HG03558 (cell line): ENCODE measurements at regions not wholly inside any gene's neighbourhood (a gene's known extent, or its start where the extent isn't known, plus 50 kb on each side); places are given as distances from the start of the nearest gene placed in this dataset.
"Not testable (repeated sequence)": the region's sequence is repeated elsewhere in the genome, so short reads cannot be mapped to it uniquely, and the experiment has no call there.

Experiments
- ATAC-seq: cut with Tn5 transposase; IDR thresholded peaks from one replicate; pipeline ENCODE4 v1.9.1; 2021; ENCODE audit warnings: moderate number of reproducible peaks; ENCODE audit not compliant: unreplicated experiment; ENCODE audit errors: extremely low read depth

GRCh38 chr20:26219546-26219945, 522.9 kb upstream of the ZNF337 start:
- ATAC-seq = not testable (repeated sequence)

GRCh38 chr20:26218301-26218700, 521.6 kb upstream of the ZNF337 start:
- ATAC-seq = no peak

- no peak for ATAC-seq
Observed at GRCh38 chr20:26216025-26216424, 519.4 kb upstream of the ZNF337 start.

GRCh38 chr20:26214991-26215390, 518.3 kb upstream of the ZNF337 start:
- ATAC-seq = no peak

DNA sequence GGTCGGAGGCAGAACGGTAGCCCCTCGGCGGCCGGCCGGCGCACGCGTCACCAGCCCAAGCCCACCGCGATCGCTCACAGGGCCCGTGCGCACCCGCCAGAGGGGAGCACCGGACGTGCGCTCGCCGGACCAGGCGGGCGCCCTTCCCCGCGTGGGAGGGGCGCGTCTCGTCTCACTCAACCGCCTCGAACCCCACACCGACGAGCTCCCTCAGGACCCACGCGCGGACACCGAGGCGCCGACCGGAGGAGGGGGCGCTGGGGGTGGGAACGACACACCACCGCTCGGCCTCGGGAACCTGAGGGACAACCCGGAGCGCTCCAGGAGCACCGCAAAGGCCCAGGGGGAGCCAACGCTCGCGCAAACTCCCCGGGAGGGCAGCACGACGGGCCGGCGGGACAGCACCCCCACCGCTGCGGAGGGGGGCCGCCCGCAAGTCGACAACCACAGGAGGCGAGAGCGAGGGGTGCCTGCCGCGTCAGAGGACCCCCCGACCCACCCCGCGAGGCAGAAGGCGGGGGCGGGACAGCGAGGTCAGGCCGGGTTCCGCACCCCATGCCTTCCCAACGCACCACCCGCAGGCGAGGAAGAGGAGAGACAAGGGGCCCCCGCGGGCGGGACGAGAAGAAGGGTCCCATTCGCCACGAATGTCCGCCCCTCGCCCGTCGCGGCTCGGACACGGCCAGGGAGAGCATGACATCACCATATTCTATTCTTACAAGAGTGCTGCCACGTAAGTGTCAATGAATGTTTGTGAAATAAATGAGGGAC, 512.7 kb upstream of the ZNF337 start:
- ATAC-seq = no peak

- no peak for ATAC-seq
Observed at GRCh38 chr20:26208296-26209091, 511.8 kb upstream of the ZNF337 start.

GRCh38 chr20:26207967-26208295, 511.3 kb upstream of the ZNF337 start:
- not testable (repeated sequence) for ATAC-seq

DNA sequence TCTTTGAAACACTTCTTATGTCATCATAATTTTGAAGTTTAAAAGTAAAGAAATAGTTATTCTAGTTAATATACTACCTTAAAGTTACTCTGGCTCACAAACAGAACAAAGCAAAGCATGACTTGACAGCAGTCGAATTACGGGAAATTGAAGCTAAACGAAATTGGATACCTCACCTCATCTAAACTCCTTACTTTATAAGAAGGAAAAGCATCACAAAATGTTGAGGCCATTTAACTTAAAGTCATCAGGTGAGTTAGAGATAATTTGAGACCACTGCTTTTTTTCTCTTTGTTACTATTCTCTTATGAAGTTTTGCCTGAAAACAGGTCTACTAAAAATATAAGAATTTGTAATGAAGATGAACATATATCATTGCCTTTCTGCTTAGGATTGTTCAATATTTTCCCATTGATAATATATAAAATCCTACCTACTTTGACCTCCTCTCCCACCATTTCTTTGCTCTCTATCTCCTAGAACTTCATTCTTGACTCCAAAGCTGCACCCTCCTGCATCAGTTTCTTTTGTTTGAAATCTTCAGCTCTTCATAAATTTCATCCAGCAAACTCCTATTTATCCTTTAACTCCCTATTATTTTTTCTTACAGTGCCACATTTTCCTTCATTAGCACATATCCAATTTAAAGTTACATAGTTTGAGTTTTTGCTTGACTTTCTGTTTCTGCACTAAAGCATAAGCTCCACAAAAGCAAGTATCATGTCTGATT, 510.7 kb upstream of the ZNF337 start:
- ATAC-seq = no peak

DNA sequence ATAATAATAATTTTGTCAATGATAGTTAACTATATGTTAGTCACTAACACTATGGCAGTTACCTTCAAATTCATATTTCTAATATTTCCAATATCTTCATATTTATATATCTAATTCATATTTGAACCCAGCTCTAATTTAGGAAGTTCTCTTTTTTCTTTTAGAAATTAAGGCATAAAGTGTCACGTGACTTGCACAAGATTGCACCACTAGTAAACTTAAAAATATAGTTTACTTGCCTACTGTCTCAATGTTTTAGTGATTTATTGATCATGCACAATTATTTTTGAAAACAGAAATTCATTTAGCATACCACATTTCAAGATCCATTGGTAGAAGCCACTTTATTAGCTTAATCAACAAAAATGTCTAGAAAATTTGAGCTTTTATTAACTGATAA, 508.7 kb upstream of the ZNF337 start:
- no peak for ATAC-seq

DNA sequence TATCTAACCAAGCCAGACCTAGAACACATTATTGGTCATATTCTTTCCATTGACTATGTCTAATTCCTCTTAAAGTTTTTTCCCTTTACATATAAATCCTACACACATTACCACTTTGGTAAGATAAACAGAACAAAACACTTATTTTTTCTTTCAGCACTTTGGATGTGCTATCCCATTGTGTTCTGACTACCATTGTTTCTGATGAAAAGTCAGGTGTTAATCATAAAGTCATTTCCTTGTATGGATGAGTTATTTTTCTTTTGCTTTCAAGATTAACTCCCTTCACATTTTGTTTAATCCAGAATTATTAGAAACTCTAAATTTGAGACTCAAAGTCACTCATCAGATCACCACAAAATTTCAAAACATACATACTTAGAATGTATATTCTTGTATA, 504.4 kb upstream of the ZNF337 start:
- not testable (repeated sequence) for ATAC-seq

GRCh38 chr20:26187329-26187728, 490.7 kb upstream of the ZNF337 start:
- not testable (repeated sequence) for ATAC-seq

DNA sequence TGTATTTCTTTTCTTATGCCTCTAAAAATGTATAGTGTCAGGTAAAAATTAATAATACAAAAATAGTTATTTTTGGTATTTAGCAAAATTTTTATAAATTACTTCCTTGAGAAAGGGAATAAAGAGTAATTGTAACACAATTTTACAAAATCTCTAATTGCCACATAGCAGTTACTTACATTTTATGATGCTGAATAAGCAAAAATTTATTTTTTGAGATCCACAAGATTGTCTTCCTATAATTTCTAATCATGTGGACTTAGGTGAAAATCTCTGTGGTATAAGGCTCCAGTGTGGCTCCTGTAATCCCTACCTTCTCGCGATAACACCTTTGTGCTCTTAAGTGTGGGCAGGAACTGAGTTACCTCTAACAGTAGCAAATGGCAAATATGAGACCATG, 487.1 kb upstream of the ZNF337 start:
- not testable (repeated sequence) for ATAC-seq

- ATAC-seq = not testable (repeated sequence)
Observed at GRCh38 chr20:26181364-26181763, 484.7 kb upstream of the ZNF337 start.

- not testable (repeated sequence) for ATAC-seq
Observed at GRCh38 chr20:26171875-26172274, 475.2 kb upstream of the ZNF337 start.

GRCh38 chr20:26169506-26169905, 472.9 kb upstream of the ZNF337 start:
- no peak for ATAC-seq

DNA sequence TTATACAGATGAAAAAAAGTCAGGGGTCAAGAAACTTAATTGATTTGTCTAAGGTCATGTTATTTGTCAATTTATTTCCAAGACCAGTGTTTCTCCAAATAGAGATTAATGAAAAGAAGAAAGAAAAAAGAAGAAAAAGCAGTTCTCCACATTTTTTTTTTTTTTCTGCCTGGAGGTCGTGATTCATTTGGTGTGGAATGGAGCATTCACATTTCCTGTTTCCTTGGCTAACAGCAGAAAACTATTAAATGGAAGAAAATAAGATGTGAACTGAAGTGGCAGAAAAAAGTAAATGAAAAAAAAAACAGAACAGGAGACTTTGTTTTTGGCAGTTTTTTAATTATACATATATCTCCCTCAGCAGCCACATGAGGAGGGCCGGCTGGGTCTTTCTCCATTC, 470.8 kb upstream of the ZNF337 start:
- ATAC-seq = no peak

GRCh38 chr20:26163890-26164289, 467.2 kb upstream of the ZNF337 start:
- ATAC-seq = no peak

DNA sequence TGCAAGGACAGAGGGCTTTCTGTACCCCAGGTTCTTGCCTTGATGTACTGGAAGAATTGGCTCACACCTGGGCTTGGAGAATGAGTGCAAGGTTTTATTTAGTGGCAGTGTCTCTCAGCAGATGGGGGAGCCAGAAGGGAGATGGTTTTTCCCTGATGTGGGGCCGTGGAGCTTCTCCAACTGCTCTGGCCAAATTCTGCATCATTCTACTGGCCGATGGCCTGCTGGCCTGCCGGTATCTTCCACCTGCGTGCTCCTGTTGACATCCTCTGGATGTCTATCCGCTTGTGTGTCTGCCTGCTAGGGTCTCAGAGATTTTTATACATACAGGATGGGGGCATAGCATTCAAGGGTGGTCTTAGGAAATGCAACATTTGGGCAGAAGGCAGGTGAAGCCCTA, 466.5 kb upstream of the ZNF337 start:
- ATAC-seq = not testable (repeated sequence)

- ATAC-seq = not testable (repeated sequence)
Observed at GRCh38 chr20:26161741-26162140, 465.1 kb upstream of the ZNF337 start.

DNA sequence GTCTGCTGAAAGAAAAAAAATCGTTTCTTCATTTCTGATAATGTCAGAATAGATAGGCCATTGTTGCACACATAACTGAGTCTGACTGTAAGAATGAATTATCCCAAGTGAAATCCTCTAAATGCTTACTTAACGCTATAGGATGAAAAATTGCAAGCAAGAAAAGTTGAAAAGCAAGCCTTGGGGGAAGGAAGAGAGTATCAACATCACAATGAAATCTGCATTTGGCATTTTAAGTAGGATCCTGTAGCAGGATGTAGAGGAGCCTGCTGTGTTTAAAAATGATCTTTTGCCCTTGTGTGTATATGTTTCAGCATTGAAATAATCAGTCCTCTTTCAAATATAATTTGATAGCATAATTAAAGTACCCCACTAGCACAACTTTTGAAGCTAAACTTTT, 464.3 kb upstream of the ZNF337 start:
- not testable (repeated sequence) for ATAC-seq

DNA sequence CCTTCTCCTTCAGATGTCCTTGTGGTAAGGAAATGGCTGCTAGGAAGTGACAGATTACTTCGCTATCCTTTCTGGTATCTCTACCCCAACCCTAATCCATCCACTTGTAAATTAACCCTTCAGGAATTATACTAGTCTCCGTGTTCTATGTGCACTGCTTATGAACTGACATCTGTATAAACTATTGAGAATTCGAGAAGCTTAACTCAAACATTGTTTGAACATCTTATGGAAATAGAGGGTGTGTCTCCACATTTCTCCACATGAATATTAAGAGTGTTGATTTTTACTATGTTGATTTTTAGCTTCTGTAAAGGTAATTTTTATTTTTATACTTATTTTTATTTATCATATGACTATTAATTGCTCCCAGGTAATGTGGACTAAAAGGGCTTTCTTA, 457.6 kb upstream of the ZNF337 start:
- no peak for ATAC-seq
